EL (cell line): ENCODE measurements at regions not wholly inside any gene's neighbourhood (a gene's known extent, or its start where the extent isn't known, plus 50 kb on each side); places are given as distances from the start of the nearest gene placed in this dataset.

Source experiments
- DNase-seq: peaks from one replicate; pipeline ENCODE4 v3.0.0-alpha.2; 2016

- no peak for DNase-seq
Measured at GRCh38 chr5:4137781-4138180, 542.1 kb downstream of the IRX1 start.

- DNase-seq: no peak
Measured at GRCh38 chr5:4142842-4143241, 547.2 kb downstream of the IRX1 start.

- no peak for DNase-seq
Measured at GRCh38 chr5:4144411-4145007, 548.9 kb downstream of the IRX1 start.

DNA sequence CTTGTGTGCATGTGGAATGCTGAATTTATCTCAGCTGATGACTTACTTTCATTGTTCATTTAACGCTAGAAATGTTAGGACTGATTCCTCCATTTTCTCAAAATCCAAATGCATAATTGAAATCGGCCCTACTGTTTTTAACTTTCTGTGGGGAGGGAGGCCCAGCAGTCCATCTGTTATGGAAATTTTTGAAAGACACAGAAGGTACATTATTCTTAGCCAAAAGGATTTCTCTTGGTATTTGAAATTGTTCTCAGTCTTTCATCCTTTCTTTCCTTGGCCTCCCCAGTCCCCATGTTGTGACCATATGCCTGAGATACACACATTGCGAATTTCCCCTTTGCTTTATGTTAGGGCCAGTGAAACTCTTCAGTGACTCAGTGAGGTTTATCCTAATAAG lies 549.9 kb downstream of the IRX1 start:
- no peak for DNase-seq

GRCh38 chr5:4148009-4148408 lies 552.4 kb downstream of the IRX1 start:
- no peak for DNase-seq

DNA sequence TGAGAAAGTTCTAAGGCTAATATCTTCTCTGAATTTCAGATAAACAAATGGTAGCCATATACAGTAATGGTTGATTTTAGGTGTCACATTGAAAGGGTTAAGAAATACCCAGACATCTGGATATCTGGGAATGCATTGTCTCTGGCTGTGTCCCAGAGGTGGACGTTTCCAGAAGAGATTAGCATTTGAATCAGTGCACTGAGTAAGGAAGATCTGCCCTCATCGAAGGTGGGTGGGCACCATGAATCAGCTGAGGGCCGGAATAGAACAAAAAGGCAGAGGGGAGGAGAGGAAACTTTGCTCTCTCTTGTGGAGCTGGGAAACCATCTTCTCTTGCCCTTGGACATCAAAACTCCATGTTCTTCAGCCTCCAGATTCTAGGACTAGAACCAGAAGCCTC lies 554.4 kb downstream of the IRX1 start:
- DNase-seq: no peak

- DNase-seq: no peak
Measured at GRCh38 chr5:4156153-4156552, 560.5 kb downstream of the IRX1 start.

GRCh38 chr5:4156889-4157288 lies 561.3 kb downstream of the IRX1 start:
- no peak for DNase-seq

DNA sequence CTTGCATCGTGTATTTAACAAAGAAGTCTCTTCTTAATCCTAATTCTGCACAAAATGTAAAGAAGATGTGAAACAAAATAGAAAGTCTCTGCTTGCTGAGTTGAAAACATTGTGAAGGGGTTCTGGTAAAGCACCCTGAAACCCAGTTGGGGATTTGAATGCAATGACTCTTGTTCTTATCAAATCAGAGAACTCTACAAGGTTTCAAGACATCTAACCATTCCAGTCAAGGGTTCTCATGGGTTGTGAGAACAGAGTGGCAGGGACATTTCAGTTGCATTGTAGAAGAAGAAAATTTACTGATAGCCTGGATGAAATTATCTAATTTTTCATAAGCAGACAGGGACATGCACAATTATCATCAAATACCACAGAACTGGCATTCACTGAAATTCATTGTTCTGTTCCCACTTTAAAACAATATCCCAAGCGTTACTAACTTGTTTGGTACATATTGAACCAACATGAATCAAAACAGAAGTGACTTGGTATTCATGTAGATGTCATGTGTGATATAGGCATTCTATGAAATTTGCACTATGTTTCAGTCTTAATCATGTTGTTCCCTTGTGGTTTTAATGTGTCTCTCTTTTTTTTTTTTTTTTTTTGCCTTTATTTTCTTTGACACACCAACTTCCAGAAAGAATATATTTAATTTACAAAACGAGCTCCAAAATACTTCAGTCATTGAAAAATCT lies 563.3 kb downstream of the IRX1 start:
- DNase-seq: no peak

GRCh38 chr5:4159681-4160080 lies 564.0 kb downstream of the IRX1 start:
- DNase-seq: no peak

DNA sequence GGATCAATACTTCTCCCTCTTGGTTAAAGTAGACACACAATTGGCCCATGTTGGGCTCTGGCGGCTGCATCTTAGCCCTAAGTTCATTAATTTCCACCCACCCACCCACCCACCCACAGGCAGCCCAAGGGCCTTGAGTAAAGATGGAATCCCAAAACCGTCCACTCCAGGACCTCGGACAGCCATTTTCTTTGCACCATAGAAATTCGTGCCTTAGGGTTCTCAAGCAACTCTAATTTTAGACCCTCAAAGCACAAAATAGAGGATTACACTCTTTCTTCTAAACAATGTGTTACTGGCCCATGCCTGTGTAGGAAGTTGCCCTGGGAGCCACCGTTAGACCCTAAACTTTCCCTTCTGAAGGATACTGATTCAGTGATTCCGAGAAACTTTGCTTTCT lies 568.5 kb downstream of the IRX1 start:
- DNase-seq: no peak

GRCh38 chr5:4180703-4181102 lies 585.1 kb downstream of the IRX1 start:
- no peak for DNase-seq

DNA sequence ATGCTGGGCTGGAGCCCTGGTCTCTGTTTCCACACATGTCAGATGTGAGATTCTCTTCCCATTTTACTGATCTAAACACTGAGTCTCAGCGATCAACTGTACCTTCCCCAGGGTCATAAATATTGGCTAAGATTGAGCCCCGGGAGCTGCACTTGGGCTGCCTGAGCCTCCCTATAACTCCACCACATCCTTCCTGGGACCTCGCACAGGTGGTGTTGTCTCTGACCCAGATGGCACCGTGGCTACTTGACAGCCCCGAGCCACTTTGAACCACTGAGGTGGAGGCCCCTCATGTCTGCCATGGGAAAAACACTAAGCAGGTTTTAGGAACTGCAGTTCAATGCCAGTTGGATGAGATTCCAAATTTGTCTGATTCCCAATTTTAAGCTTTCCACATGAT lies 586.5 kb downstream of the IRX1 start:
- DNase-seq: no peak

DNA sequence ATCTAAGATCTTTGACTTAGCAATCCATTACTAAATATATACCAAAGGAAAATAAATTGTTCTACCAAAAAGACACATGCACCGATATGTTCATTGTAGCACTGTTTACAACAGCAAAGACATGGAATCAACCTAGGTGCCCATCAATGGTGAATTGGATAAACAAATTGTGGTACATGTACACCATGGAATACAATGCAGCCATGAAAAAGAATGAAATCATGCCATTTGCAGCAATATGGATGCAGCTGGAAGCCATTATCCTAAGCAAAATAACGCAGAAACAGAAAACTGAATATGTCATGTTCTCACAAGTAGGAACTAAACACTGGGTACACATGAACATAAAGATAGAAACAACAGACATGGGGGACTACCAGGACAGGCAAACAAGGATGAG lies 589.5 kb downstream of the IRX1 start:
- no peak for DNase-seq

- DNase-seq: no peak
Measured at GRCh38 chr5:4188704-4189103, 593.1 kb downstream of the IRX1 start.

- DNase-seq: no peak
Measured at GRCh38 chr5:4189317-4189716, 593.7 kb downstream of the IRX1 start.

- no peak for DNase-seq
Measured at GRCh38 chr5:4191041-4191440, 595.4 kb downstream of the IRX1 start.

GRCh38 chr5:4191703-4192102 lies 596.1 kb downstream of the IRX1 start:
- DNase-seq: no peak

DNA sequence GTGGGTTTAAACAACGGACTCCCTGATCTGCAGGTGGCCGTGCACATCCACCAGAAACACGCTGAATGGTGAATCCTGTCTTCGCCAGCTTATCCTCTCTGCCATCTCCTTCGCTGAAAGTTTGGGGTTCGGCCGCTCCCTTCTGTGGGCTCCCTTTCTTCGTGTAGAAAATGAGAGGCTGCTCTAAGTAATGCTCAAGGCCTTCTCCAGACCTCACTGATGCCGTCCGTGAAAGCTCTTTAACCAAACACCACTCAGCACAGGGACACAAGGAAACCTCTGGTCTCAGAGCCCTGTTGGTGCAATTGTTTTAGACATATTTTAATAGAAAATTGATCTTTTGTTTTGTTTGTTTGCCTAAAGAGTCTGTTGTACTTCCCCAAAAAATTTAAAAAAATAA lies 596.5 kb downstream of the IRX1 start:
- no peak for DNase-seq

- no peak for DNase-seq
Measured at GRCh38 chr5:4196744-4197143, 601.1 kb downstream of the IRX1 start.

GRCh38 chr5:4197151-4197550 lies 601.5 kb downstream of the IRX1 start:
- DNase-seq: no peak

DNA sequence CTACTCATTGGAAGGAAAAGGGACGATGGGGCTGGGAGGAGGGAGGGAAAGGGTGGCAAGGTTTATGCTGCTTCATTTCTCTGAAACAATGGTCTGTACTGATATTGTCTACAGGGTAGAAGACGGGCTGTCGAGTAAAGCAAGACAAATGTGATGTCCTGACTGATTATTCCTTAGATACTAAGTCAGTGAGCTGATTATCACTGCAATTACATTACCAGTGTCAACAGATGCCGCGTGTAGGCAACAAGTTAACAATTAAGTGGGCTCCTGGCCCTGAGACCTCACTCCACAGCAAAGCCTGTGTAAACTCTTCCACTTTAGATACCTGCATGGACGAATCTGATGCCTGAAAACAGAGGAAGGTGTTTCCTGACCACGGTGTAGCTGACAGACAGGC lies 602.8 kb downstream of the IRX1 start:
- no peak for DNase-seq

DNA sequence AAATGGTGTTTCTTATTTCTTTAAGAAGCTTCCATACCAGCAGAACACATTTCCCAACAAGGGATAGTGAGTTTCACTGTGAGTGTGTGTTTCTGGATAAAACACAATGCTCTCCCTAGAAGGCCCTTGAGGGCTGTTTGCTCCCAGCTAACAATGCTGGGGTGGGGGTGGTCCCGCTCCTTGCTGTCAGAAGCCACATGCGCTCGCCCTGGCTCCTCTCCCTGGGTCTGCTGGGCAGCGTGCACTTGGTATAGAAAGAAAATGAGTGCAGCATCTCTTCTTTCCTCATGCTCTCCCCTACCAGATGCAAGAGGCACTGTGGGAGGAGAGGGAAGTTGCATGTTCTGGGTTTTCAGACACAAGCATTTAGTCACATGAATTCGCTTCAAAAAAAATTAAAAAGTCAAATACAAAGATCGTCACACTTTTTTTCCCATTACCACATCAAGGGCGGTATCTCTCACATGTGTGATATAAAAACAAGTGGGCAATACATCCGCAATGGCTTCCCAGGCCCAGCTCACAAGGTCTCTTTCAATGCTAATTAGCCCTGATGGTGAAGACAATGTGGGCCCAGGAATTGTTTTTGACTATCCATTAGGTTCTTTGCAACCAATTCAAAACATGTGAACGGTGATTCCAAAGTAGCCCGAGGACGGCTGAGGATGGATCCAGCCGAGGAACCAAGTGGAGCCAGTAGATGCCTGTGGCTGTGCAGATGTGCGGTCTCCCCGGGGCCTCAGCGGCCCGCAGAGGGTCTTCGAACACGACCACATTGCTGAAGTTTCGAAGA lies 603.6 kb downstream of the IRX1 start:
- no peak for DNase-seq

DNA sequence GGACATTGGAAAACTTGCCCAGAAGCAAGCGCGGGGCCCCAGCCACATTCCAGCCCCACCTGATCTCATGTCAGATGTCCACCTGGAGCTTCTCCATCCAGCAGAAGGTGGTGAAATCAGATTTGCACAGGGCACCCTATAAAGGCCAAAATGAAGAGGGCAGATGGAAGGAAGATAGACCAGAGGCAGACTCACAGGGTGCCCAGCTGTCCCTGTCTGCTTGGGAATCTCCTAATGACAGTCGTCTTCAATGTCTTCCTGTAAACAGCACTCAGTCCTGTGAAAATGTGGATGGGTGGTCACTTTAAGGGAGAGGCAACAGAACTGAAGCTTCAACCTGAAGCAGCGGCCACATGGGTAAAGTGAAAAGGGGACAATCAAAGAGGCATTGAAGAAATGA lies 607.5 kb downstream of the IRX1 start:
- DNase-seq: no peak
